ENCODE measurements at regions not wholly inside any gene's neighbourhood (a gene's known extent, or its start where the extent isn't known, plus 50 kb on each side); places are given as distances from the start of the nearest gene placed in this dataset.

- TF ChIP-seq CTCF (conservative IDR thresholded peaks at IDR 0.05; ENCODE audit: low read length): no peak
- TF ChIP-seq EZH2phosphoT487 (IDR thresholded peaks at IDR 0.05; ENCODE audit: borderline replicate concordance, low read depth, low read length): no peak
These were observed 123.8 kb upstream of the TJP1 start for GRCh38 chr15:29945943-29946596.
